ENCODE measurements at regions not wholly inside any gene's neighbourhood (a gene's known extent, or its start where the extent isn't known, plus 50 kb on each side); places are given as distances from the start of the nearest gene placed in this dataset.

- TF ChIP-seq CTCF (IDR thresholded peaks at IDR 0.05), result peak; percentile 70
These were observed 582.7 kb upstream of the PSMD7 start for GRCh38 chr16:73713778-73714495.

GRCh38 chr16:73713251-73713650 is 583.4 kb upstream of the PSMD7 start:
- TF ChIP-seq CTCF (IDR thresholded peaks at IDR 0.05), result no peak

- no peak for TF ChIP-seq CTCF (IDR thresholded peaks at IDR 0.05)
These were observed 585.1 kb upstream of the PSMD7 start for GRCh38 chr16:73711406-73712080.

GRCh38 chr16:73710526-73710925 is 586.1 kb upstream of the PSMD7 start:
- no peak for TF ChIP-seq CTCF (IDR thresholded peaks at IDR 0.05)

GRCh38 chr16:73707863-73708262 is 588.8 kb upstream of the PSMD7 start:
- TF ChIP-seq CTCF (IDR thresholded peaks at IDR 0.05), result no peak

- TF ChIP-seq CTCF (IDR thresholded peaks at IDR 0.05), result no peak
These were observed 592.7 kb upstream of the PSMD7 start for GRCh38 chr16:73703891-73704290.

DNA sequence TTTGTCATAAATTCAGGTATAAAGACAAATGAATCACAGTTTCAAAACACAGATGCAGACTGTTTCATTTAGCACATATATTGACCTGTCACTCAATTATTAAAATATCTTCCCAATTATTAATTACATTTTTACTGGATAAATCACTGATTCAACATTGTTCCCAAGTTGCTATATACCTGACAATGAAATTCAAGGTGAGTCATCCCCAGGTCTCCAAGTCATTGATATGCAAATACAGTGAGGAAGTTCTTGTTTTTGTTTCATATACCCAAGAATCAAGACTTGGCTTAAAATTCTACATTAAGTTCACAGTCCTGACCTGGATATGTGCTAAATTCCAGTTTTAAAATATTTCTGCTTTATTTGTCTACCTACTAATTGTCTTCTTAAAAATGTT is 599.3 kb upstream of the PSMD7 start:
- TF ChIP-seq CTCF (IDR thresholded peaks at IDR 0.05), result no peak

Measured in LNCAP (cell line).